Keratinocyte (primary cell): ENCODE measurements at regions not wholly inside any gene's neighbourhood (a gene's known extent, or its start where the extent isn't known, plus 50 kb on each side); places are given as distances from the start of the nearest gene placed in this dataset.
A peak's percentile ranks its signal among the peaks of the same experiment; 100 is the strongest.

Source experiments
- DNase-seq: peaks from one replicate; pipeline ENCODE4 v3.0.0-alpha.2; 2011; ENCODE audit warnings: low read depth, missing footprints, low spot score
- FAIRE-seq: peaks from 2 replicates; lab custom pipeline; 2011; peaks lifted over from hg19 to GRCh38; lab: Jason Lieb, UNC
- H2AFZ ChIP-seq: 2 replicates; pipeline ENCODE4 v1.6.0; 2012; ENCODE audit warnings: low read length, control low read depth, inconsistent platforms; ENCODE audit not compliant: control insufficient read depth
- H3K27ac ChIP-seq: 2 replicates; pipeline ENCODE4 v1.5.1; 2011; ENCODE audit warnings: low read length; ENCODE audit not compliant: control insufficient read depth, insufficient read depth
- H3K27me3 ChIP-seq: 3 replicates; pipeline ENCODE4 v1.6.0; 2011; ENCODE audit warnings: low read length; ENCODE audit not compliant: control insufficient read depth, insufficient read depth; ENCODE audit errors: extremely low read depth
- H3K36me3 ChIP-seq, 2 experiments: 2 replicates in 1 of 2; 3 replicates in 1 of 2; pipeline ENCODE4 v1.5.1; 2011; ENCODE audit warnings: low read length in 2 of 2, mild to moderate bottlenecking in 1 of 2; ENCODE audit not compliant: control insufficient read depth in 2 of 2, insufficient read depth in 2 of 2; ENCODE audit errors: extremely low read depth in 1 of 2
- H3K4me1 ChIP-seq: 3 replicates; pipeline ENCODE4 v1.5.1; 2011; ENCODE audit warnings: low read length; ENCODE audit not compliant: control insufficient read depth, insufficient read depth; ENCODE audit errors: extremely low read depth
- H3K4me2 ChIP-seq: 3 replicates; pipeline ENCODE4 v1.6.0; 2011; ENCODE audit warnings: low read depth, low read length; ENCODE audit not compliant: control insufficient read depth, insufficient read depth; ENCODE audit errors: extremely low read depth
- H3K4me3 ChIP-seq, 3 experiments: fragments of 200-600 bp in 1 of 3; sonication (generic) in 1 of 3; 2 replicates in 2 of 3; 3 replicates in 1 of 3; pipeline ENCODE4 v1.5.1; 2011 to 2016; ENCODE audit warnings: low read length in 3 of 3, mild to moderate bottlenecking in 3 of 3, control low read depth in 2 of 3, inconsistent platforms in 1 of 3, low read depth in 1 of 3, mixed read lengths in 1 of 3, mixed run types in 1 of 3, moderate library complexity in 1 of 3; ENCODE audit not compliant: control insufficient read depth in 2 of 3, insufficient read depth in 2 of 3; ENCODE audit errors: extremely low read depth in 1 of 3
- H3K79me2 ChIP-seq: 2 replicates; pipeline ENCODE4 v1.6.0; 2012; ENCODE audit warnings: low read length; ENCODE audit not compliant: control insufficient read depth, insufficient read depth
- H3K9ac ChIP-seq: 3 replicates; pipeline ENCODE4 v1.6.0; 2011; ENCODE audit warnings: low read length; ENCODE audit not compliant: control insufficient read depth, insufficient read depth; ENCODE audit errors: extremely low read depth
- H3K9me1 ChIP-seq: 3 replicates; pipeline ENCODE4 v1.6.0; 2011; ENCODE audit warnings: low read length; ENCODE audit not compliant: control insufficient read depth, insufficient read depth; ENCODE audit errors: extremely low read depth
- H3K9me3 ChIP-seq: 2 replicates; pipeline ENCODE4 v1.5.1; 2012; ENCODE audit warnings: low read depth, low read length; ENCODE audit not compliant: control insufficient read depth
- H4K20me1 ChIP-seq: 3 replicates; pipeline ENCODE4 v1.6.0; 2011; ENCODE audit warnings: low read length; ENCODE audit not compliant: control insufficient read depth, insufficient read depth; ENCODE audit errors: extremely low read depth
- EZH2 ChIP-seq: IDR thresholded peaks from one replicate; pipeline ENCODE4 v1.6.1; 2012; ENCODE audit warnings: inconsistent platforms, mild to moderate bottlenecking, low read length, moderate library complexity
- dilution Hi-C: fragments of 300-500 bp; cut with MboI; formaldehyde crosslinking; loops from one replicate; pipeline ENCODE4 v1.7.0; 2020; ENCODE audit warnings: low sequenced_read_pairs; ENCODE audit not compliant: extremely low pct_ligation_motif_present
- TF ChIP-seq, protein P1 (sequence below), 3 experiments: IDR thresholded peaks in 1 of 3; conservative IDR thresholded peaks in 1 of 3; optimal IDR thresholded peaks in 1 of 3; 2 replicates in 2 of 3; 3 replicates in 1 of 3; pipeline versions ENCODE3 to v1.5.1; 2011; ENCODE audit warnings: low read length in 3 of 3, mild to moderate bottlenecking in 3 of 3, moderate library complexity in 2 of 3, control low read depth in 1 of 3, inconsistent platforms in 1 of 3; ENCODE audit not compliant: insufficient read depth in 2 of 3; ENCODE audit errors: extremely low read depth in 1 of 3

DNA sequence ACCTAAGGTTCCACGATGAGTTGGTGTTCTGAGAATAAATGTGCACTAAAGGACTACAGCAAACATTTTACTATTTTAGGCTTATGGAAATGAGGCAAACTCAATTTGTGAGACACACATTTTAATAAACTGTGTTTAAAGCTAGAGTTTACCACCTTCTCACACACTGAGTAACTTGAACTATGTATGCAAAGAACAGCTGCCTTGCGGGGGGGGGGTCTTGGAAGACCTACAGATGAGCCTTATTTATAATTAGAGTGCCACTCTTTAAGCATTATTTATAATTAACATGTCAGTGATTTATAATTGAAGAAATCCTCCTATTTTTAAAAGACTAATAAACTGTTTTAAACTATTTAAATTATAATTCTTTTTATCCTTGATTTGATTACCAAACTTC is 300.4 kb downstream of the DLEU7 start:
- FAIRE-seq = no peak
- Histone ChIP-seq H3K9me1 (no peaks in the 10 kb centered on the region), H4K20me1 (no peaks in the 10 kb centered on the region), H3K79me2 (no peaks in the 10 kb centered on the region), H3K9me3 (no peaks in the 10 kb centered on the region), H3K9ac (no peak overlapping the region), H2AFZ (no peak overlapping the region), H3K4me3 (no peak overlapping the region), H3K36me3 (no peaks in the 10 kb centered on the region), H3K4me2 (no peak overlapping the region), H3K4me1 (peaks cover 2% of the 10 kb centered on the region), H3K27me3 (no peaks in the 10 kb centered on the region), H3K27ac (no peak overlapping the region)
- dilution Hi-C loops = no loop called here
- TF ChIP-seq, protein P1, sequence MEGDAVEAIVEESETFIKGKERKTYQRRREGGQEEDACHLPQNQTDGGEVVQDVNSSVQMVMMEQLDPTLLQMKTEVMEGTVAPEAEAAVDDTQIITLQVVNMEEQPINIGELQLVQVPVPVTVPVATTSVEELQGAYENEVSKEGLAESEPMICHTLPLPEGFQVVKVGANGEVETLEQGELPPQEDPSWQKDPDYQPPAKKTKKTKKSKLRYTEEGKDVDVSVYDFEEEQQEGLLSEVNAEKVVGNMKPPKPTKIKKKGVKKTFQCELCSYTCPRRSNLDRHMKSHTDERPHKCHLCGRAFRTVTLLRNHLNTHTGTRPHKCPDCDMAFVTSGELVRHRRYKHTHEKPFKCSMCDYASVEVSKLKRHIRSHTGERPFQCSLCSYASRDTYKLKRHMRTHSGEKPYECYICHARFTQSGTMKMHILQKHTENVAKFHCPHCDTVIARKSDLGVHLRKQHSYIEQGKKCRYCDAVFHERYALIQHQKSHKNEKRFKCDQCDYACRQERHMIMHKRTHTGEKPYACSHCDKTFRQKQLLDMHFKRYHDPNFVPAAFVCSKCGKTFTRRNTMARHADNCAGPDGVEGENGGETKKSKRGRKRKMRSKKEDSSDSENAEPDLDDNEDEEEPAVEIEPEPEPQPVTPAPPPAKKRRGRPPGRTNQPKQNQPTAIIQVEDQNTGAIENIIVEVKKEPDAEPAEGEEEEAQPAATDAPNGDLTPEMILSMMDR (optimal IDR thresholded peaks at IDR 0.05 in 1 of 3, IDR thresholded peaks at IDR 0.05 in 1 of 3, conservative IDR thresholded peaks at IDR 0.05 in 1 of 3; ENCODE audit: extremely low read depth in 1 of 3, insufficient read depth in 2 of 3, low read length in 3 of 3) = no peak
- no peak for TF ChIP-seq EZH2
- no peak for DNase-seq

DNA sequence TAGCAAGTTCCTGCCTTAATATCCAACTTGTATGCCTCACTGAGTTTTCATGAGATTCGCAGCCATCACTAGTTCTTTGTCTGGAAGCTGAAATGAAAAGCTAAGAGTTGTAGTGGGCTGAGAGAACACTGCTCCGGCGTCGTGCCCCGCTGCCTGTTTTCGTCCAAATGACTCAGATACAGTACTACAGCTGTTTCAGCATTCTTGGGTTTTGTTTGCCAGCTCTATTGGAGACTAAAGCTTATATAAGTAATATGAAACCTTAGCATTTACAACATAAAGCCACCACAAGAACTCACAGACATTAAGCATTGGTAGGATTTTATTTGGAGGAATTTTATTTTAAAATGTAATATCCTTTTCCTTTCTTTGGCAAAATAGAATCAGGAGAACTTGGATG is 299.7 kb downstream of the DLEU7 start:
- Histone ChIP-seq H4K20me1 (no peaks in the 10 kb centered on the region), H3K9me1 (no peaks in the 10 kb centered on the region), H3K9me3 (no peaks in the 10 kb centered on the region), H3K4me3 (no peak overlapping the region), H3K27ac (no peak overlapping the region), H2AFZ (no peak overlapping the region), H3K27me3 (no peaks in the 10 kb centered on the region), H3K79me2 (no peaks in the 10 kb centered on the region), H3K4me2 (peak overlapping the region; percentile 22), H3K9ac (no peak overlapping the region), H3K4me1 (peaks cover 2% of the 10 kb centered on the region), H3K36me3 (no peaks in the 10 kb centered on the region)
- TF ChIP-seq, protein P1 (optimal IDR thresholded peaks at IDR 0.05 in 1 of 3, IDR thresholded peaks at IDR 0.05 in 1 of 3, conservative IDR thresholded peaks at IDR 0.05 in 1 of 3; ENCODE audit: extremely low read depth in 1 of 3, insufficient read depth in 2 of 3, low read length in 3 of 3) = no peak
- TF ChIP-seq EZH2 = no peak
- no peak for FAIRE-seq
- dilution Hi-C loops = no loop called here
- DNase-seq = no peak
